Motor neuron (in vitro differentiated cells): ENCODE measurements at regions not wholly inside any gene's neighbourhood (a gene's known extent, or its start where the extent isn't known, plus 50 kb on each side); places are given as distances from the start of the nearest gene placed in this dataset.

ENCODE experiments used
- ATAC-seq, 8 experiments: fragments of 200-7000 bp; cut with Tn5 transposase; replicated peaks in 6 of 8; 2 replicates each; pipeline ENCODE4 v1.8.0; 2021; ENCODE audit warnings: mild to moderate bottlenecking in 8 of 8, moderate library complexity in 8 of 8
- H3K27ac ChIP-seq, 2 donors: fragments of 250-450 bp; sonication (Bioruptor Pico); 2 replicates each; pipeline ENCODE4 v1.9.0; 2021; ENCODE audit warnings: antibody characterized with exemption in 2 of 2, mild to moderate bottlenecking in 2 of 2, moderate library complexity in 1 of 2
- H3K4me1 ChIP-seq, 2 donors: fragments of 250-450 bp; sonication (Bioruptor Pico); replicated peaks in 1 of 2; 2 replicates each; pipeline ENCODE4 v1.6.1; 2021; ENCODE audit warnings: antibody characterized with exemption in 2 of 2, mild to moderate bottlenecking in 2 of 2, moderate library complexity in 1 of 2
- H3K4me3 ChIP-seq, 5 donors: fragments of 250-450 bp; sonication (Bioruptor Pico); 2 replicates each; pipeline ENCODE4 v1.9.0; 2021; ENCODE audit warnings: antibody characterized with exemption in 5 of 5, mild to moderate bottlenecking in 5 of 5, moderate library complexity in 4 of 5
- WGBS, 10 experiments: fragments of 450-650 bp; shearing (Covaris generic); methylation state at CpG; one replicate each; pipeline ENCODE4 v1.0.0; 2022; 5-methylcytosine and 5-hydroxymethylcytosine counted together
- in situ Hi-C, 9 experiments: fragments of 400-800 bp; cut with MboI; loops; one replicate each; pipeline ENCODE4 v1.15.0; 2021; ENCODE audit warnings: low sequenced_read_pairs in 9 of 9, low pct_unique_long_range_greater_than_20kb in 2 of 9; ENCODE audit not compliant: unreplicated experiment in 9 of 9

GRCh38 chr10:31694126-31694685 lies 234.4 kb downstream of the ARHGAP12 start:
- peak in 5 of 8 experiments; percentile 50 to 85 (median 64) for ATAC-seq
- 13 to 60% (median 32%) methylated on average over 1 to 5 of the region's 6 CpGs for WGBS, 10 experiments
- no peak overlapping the region for H3K4me3 ChIP-seq
- in situ Hi-C loops: no loop called here
- H3K4me1 ChIP-seq: peaks cover 26 to 38% of the 10 kb centered on the region in 2 donors
- H3K27ac ChIP-seq: no peak overlapping the region

GRCh38 chr10:31693491-31693890 lies 235.1 kb downstream of the ARHGAP12 start:
- H3K27ac ChIP-seq: no peak overlapping the region
- no peak for ATAC-seq
- in situ Hi-C loops: no loop called here
- 47 to 100% (median 86%) methylated on average over 1 to 5 of the region's 6 CpGs for WGBS, 10 experiments
- H3K4me1 ChIP-seq: peaks cover 26 to 34% of the 10 kb centered on the region in 2 donors
- H3K4me3 ChIP-seq: no peak overlapping the region

GRCh38 chr10:31689233-31689632 lies 239.4 kb downstream of the ARHGAP12 start:
- WGBS, 10 experiments: 10 to 100% (median 46%) methylated on average over 1 of the region's 1 CpG; no CpG with 5 or more reads in 2 of the 10 experiments
- Histone ChIP-seq H3K4me1 (peaks cover 4 to 5% of the 10 kb centered on the region in 2 donors), H3K27ac (no peak overlapping the region), H3K4me3 (no peak overlapping the region)
- in situ Hi-C loops: no loop called here
- no peak for ATAC-seq

- no peak overlapping the region for H3K27ac ChIP-seq
- 9 to 100% (median 94%) methylated on average over 1 to 2 of the region's 3 CpGs; no CpG with 5 or more reads in 2 of the 10 experiments for WGBS, 10 experiments
- peak in 1 of 8 experiments; percentile 32 for ATAC-seq
- no peak overlapping the region for H3K4me3 ChIP-seq
- H3K4me1 ChIP-seq: no peaks in the 10 kb centered on the region
- in situ Hi-C loops: no loop called here
Measured at GRCh38 chr10:31687663-31688482, 240.8 kb downstream of the ARHGAP12 start.

GRCh38 chr10:31686599-31686998 lies 242.0 kb downstream of the ARHGAP12 start:
- in situ Hi-C loops: no loop called here
- ATAC-seq: peak in 1 of 8 experiments; percentile 19
- H3K4me1 ChIP-seq: no peaks in the 10 kb centered on the region

GRCh38 chr10:31683682-31684081 lies 244.9 kb downstream of the ARHGAP12 start:
- H3K4me1 ChIP-seq: peaks cover 14 to 19% of the 10 kb centered on the region in 2 donors
- in situ Hi-C loops: no loop called here
- no peak overlapping the region for H3K27ac ChIP-seq
- no peak for ATAC-seq
- WGBS, 10 experiments: 45 to 100% (median 91%) methylated on average over 1 of the region's 1 CpG; no CpG with 5 or more reads in 3 of the 10 experiments
- no peak overlapping the region for H3K4me3 ChIP-seq

More at GRCh38 chr10:31686599-31686998, 242.0 kb downstream of the ARHGAP12 start:
- Histone ChIP-seq H3K27ac (no peak overlapping the region), H3K4me3 (no peak overlapping the region)

- ATAC-seq: no peak
- in situ Hi-C loops: no loop called here
Measured at GRCh38 chr10:31679936-31680335, 248.7 kb downstream of the ARHGAP12 start.

GRCh38 chr10:31678575-31679516 lies 249.8 kb downstream of the ARHGAP12 start:
- WGBS, 10 experiments: 49 to 88% (median 63%) methylated on average over 1 to 16 of the region's 20 CpGs; no CpG with 5 or more reads in 2 of the 10 experiments
- in situ Hi-C loops: no loop called here
- H3K4me1 ChIP-seq: peaks cover 32 to 34% of the 10 kb centered on the region in 2 donors
- H3K27ac ChIP-seq: peak overlapping the region in 1 of 2 donors; percentile 61
- ATAC-seq: peak in 5 of 8 experiments; percentile 9 to 64 (median 27)
- no peak overlapping the region for H3K4me3 ChIP-seq

More at GRCh38 chr10:31679936-31680335, 248.7 kb downstream of the ARHGAP12 start:
- H3K4me1 ChIP-seq: peaks cover 32 to 34% of the 10 kb centered on the region in 2 donors
- H3K4me3 ChIP-seq: no peak overlapping the region
- 17 to 70% (median 50%) methylated on average over 1 to 4 of the region's 4 CpGs; no CpG with 5 or more reads in 3 of the 10 experiments for WGBS, 10 experiments
- H3K27ac ChIP-seq: no peak overlapping the region

GRCh38 chr10:31678139-31678536 lies 250.5 kb downstream of the ARHGAP12 start:
- 20 to 100% (median 95%) methylated on average over 3 to 6 of the region's 12 CpGs; no CpG with 5 or more reads in 5 of the 10 experiments for WGBS, 10 experiments
- in situ Hi-C loops: no loop called here
- Histone ChIP-seq H3K4me1 (peaks cover 32 to 34% of the 10 kb centered on the region in 2 donors), H3K27ac (peak overlapping the region; percentile 70 to 84), H3K4me3 (no peak overlapping the region)
- ATAC-seq: peak in 3 of 8 experiments; percentile 89 to 93 (median 91)

- ATAC-seq: peak; percentile 25 to 95 (median 90)
- in situ Hi-C loops: no loop called here
Measured at GRCh38 chr10:31677195-31678138, 251.2 kb downstream of the ARHGAP12 start.

GRCh38 chr10:31675726-31676125 lies 252.9 kb downstream of the ARHGAP12 start:
- Histone ChIP-seq H3K4me3 (no peak overlapping the region), H3K4me1 (peaks cover 32 to 34% of the 10 kb centered on the region in 2 donors), H3K27ac (no peak overlapping the region)
- in situ Hi-C loops: no loop called here
- ATAC-seq: no peak

More at GRCh38 chr10:31677195-31678138, 251.2 kb downstream of the ARHGAP12 start:
- peaks cover 32 to 34% of the 10 kb centered on the region in 2 donors for H3K4me1 ChIP-seq
- peak overlapping the region; percentile 70 to 84 for H3K27ac ChIP-seq
- 0 to 72% (median 47%) methylated on average over 1 to 11 of the region's 16 CpGs; no CpG with 5 or more reads in 2 of the 10 experiments for WGBS, 10 experiments
- peak overlapping the region in 1 of 5 donors; percentile 15 for H3K4me3 ChIP-seq

GRCh38 chr10:31669357-31669756 lies 259.3 kb downstream of the ARHGAP12 start:
- WGBS, 10 experiments: 43 to 100% (median 74%) methylated on average over 1 of the region's 1 CpG; no CpG with 5 or more reads in 6 of the 10 experiments
- Histone ChIP-seq H3K4me3 (no peak overlapping the region), H3K4me1 (no peaks in the 10 kb centered on the region), H3K27ac (no peak overlapping the region)
- in situ Hi-C loops: no loop called here
- no peak for ATAC-seq
